CD4-positive, alpha-beta T cell treated with Interleukin-6 at 100 ng/mL for 8 hours (primary cell): ENCODE measurements at regions not wholly inside any gene's neighbourhood (a gene's known extent, or its start where the extent isn't known, plus 50 kb on each side); places are given as distances from the start of the nearest gene placed in this dataset.
"Not testable (repeated sequence)": the region's sequence is repeated elsewhere in the genome, so short reads cannot be mapped to it uniquely, and the experiment has no call there.

Experiments used
- DNase-seq: peaks from one replicate; pipeline ENCODE4 v3.0.0-alpha.2; 2020; ENCODE audit warnings: mixed read lengths, low spot score

- not testable (repeated sequence) for DNase-seq
Measured at GRCh38 chr14:48260394-48261295, 585.2 kb upstream of the MDGA2 start.

GRCh38 chr14:48259876-48260275 lies 584.5 kb upstream of the MDGA2 start:
- not testable (repeated sequence) for DNase-seq

GRCh38 chr14:48259232-48259631 lies 583.8 kb upstream of the MDGA2 start:
- DNase-seq = not testable (repeated sequence)

GRCh38 chr14:48258703-48259102 lies 583.3 kb upstream of the MDGA2 start:
- not testable (repeated sequence) for DNase-seq

- no peak for DNase-seq
Measured at GRCh38 chr14:48253020-48253419, 577.6 kb upstream of the MDGA2 start.

- no peak for DNase-seq
Measured at GRCh38 chr14:48251290-48251689, 575.9 kb upstream of the MDGA2 start.

GRCh38 chr14:48250575-48250974 lies 575.2 kb upstream of the MDGA2 start:
- no peak for DNase-seq

- DNase-seq = no peak
Measured at GRCh38 chr14:48247977-48248376, 572.6 kb upstream of the MDGA2 start.

GRCh38 chr14:48243900-48244299 lies 568.5 kb upstream of the MDGA2 start:
- no peak for DNase-seq

- no peak for DNase-seq
Measured at GRCh38 chr14:48229091-48229490, 553.7 kb upstream of the MDGA2 start.

- no peak for DNase-seq
Measured at GRCh38 chr14:48193893-48194292, 518.5 kb upstream of the MDGA2 start.

- not testable (repeated sequence) for DNase-seq
Measured at GRCh38 chr14:48149624-48150023, 474.2 kb upstream of the MDGA2 start.

- DNase-seq = no peak
Measured at GRCh38 chr14:48140804-48141203, 465.4 kb upstream of the MDGA2 start.

- no peak for DNase-seq
Measured at GRCh38 chr14:48129472-48129871, 454.1 kb upstream of the MDGA2 start.

- no peak for DNase-seq
Measured at GRCh38 chr14:48127674-48128073, 452.3 kb upstream of the MDGA2 start.

GRCh38 chr14:48125654-48126053 lies 450.2 kb upstream of the MDGA2 start:
- no peak for DNase-seq

- DNase-seq = no peak
Measured at GRCh38 chr14:48113713-48114112, 438.3 kb upstream of the MDGA2 start.

- no peak for DNase-seq
Measured at GRCh38 chr14:48111151-48111550, 435.7 kb upstream of the MDGA2 start.

GRCh38 chr14:48107646-48108045 lies 432.2 kb upstream of the MDGA2 start:
- no peak for DNase-seq

- DNase-seq = no peak
Measured at GRCh38 chr14:48096897-48097296, 421.5 kb upstream of the MDGA2 start.

GRCh38 chr14:48086516-48086915 lies 411.1 kb upstream of the MDGA2 start:
- DNase-seq = no peak

- no peak for DNase-seq
Measured at GRCh38 chr14:48075487-48075886, 400.1 kb upstream of the MDGA2 start.

- no peak for DNase-seq
Measured at GRCh38 chr14:48052973-48053372, 377.6 kb upstream of the MDGA2 start.

GRCh38 chr14:48035836-48036235 lies 360.4 kb upstream of the MDGA2 start:
- no peak for DNase-seq
